Vagina (tissue), 2 donors: ENCODE measurements at regions not wholly inside any gene's neighbourhood (a gene's known extent, or its start where the extent isn't known, plus 50 kb on each side); places are given as distances from the start of the nearest gene placed in this dataset.
"Not testable (repeated sequence)": the region's sequence is repeated elsewhere in the genome, so short reads cannot be mapped to it uniquely, and the experiment has no call there.

Experiments
- DNase-seq, 2 donors: peaks; one replicate each; pipeline ENCODE4 v3.0.0-alpha.2; 2017; ENCODE audit errors: extremely low spot score in 2 of 2
- H3K27ac ChIP-seq: fragments of 200-600 bp; sonication (generic); one replicate; pipeline ENCODE4 v1.5.1; 2019
- H3K27me3 ChIP-seq: fragments of 200-600 bp; sonication (generic); one replicate; pipeline ENCODE4 v1.5.1; 2019
- H3K36me3 ChIP-seq, 2 donors: fragments of 200-600 bp; sonication (generic); one replicate each; pipeline ENCODE4 v1.5.1; 2017 to 2019
- H3K4me1 ChIP-seq: fragments of 200-600 bp; sonication (generic); one replicate; pipeline ENCODE4 v1.5.1; 2019
- H3K4me3 ChIP-seq, 2 donors: fragments of 200-600 bp; sonication (generic); 1 replicate in 1 of 2; 2 replicates in 1 of 2; pipeline ENCODE4 v1.5.1; 2016 to 2019
- H3K9me3 ChIP-seq: fragments of 200-600 bp; sonication (generic); one replicate; pipeline ENCODE4 v1.5.1; 2019
- POLR2A ChIP-seq, 2 donors: fragments of 450-650 bp; IDR thresholded peaks; one replicate each; pipeline ENCODE4 v1.6.1; 2017; ENCODE audit warnings: antibody characterized with exemption in 2 of 2, mild to moderate bottlenecking in 2 of 2, moderate library complexity in 2 of 2
- POLR2AphosphoS5 ChIP-seq, 2 donors: sonication (generic); formaldehyde crosslinking; IDR thresholded peaks; one replicate each; pipeline ENCODE4 v1.9.0; 2017; ENCODE audit warnings: antibody characterized with exemption in 2 of 2, mild to moderate bottlenecking in 2 of 2, low read depth in 1 of 2; ENCODE audit not compliant: insufficient read depth in 1 of 2
- intact Hi-C: fragments of 100-400 bp; cut with DNase I; formaldehyde crosslinking; loops from one replicate; pipeline ENCODE4 v1.15.1; 2023
- TF ChIP-seq, protein P1 (sequence below), 3 experiments: fragments of 450-650 bp in 2 of 3; fragments of 200-600 bp in 1 of 3; sonication (generic) in 1 of 3; IDR thresholded peaks; one replicate each; pipeline ENCODE4 v1.5.1; 2017 to 2019; ENCODE audit warnings: antibody characterized with exemption in 3 of 3, mild to moderate bottlenecking in 2 of 3, moderate library complexity in 2 of 3

DNA sequence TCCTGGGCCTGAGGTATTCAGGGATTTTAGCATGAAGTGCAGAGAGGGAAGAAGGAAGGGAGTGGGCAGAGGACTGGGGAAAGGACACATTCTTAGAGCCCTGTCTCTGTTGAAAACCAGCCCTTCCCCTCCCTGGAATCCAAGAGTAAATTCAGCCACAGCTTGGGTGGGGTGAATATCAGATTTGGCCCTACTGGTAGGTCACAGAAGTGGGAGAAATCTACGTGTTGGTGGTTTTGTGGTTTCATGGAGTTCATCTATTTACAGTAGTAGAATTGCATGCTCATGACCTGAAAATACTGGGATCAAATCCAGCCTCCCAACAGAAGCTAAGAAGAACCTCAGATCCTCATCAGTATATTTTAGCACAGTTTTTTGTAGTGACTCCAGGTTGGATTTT, 404.4 kb downstream of the BMP2 start:
- H3K4me3 ChIP-seq: no peak overlapping the region
- no peaks in the 10 kb centered on the region for H3K9me3 ChIP-seq
- H3K27ac ChIP-seq: no peak overlapping the region
- H3K27me3 ChIP-seq: no peaks in the 10 kb centered on the region
- DNase-seq: no peak
- intact Hi-C loops: no loop called here
- H3K4me1 ChIP-seq: no peaks in the 10 kb centered on the region
- no peaks in the 10 kb centered on the region for H3K36me3 ChIP-seq
- TF ChIP-seq POLR2AphosphoS5 (IDR thresholded peaks at IDR 0.05; ENCODE audit: insufficient read depth in 1 of 2, low read depth in 1 of 2) (no peak), POLR2A (IDR thresholded peaks at IDR 0.05) (no peak)
- TF ChIP-seq, protein P1, sequence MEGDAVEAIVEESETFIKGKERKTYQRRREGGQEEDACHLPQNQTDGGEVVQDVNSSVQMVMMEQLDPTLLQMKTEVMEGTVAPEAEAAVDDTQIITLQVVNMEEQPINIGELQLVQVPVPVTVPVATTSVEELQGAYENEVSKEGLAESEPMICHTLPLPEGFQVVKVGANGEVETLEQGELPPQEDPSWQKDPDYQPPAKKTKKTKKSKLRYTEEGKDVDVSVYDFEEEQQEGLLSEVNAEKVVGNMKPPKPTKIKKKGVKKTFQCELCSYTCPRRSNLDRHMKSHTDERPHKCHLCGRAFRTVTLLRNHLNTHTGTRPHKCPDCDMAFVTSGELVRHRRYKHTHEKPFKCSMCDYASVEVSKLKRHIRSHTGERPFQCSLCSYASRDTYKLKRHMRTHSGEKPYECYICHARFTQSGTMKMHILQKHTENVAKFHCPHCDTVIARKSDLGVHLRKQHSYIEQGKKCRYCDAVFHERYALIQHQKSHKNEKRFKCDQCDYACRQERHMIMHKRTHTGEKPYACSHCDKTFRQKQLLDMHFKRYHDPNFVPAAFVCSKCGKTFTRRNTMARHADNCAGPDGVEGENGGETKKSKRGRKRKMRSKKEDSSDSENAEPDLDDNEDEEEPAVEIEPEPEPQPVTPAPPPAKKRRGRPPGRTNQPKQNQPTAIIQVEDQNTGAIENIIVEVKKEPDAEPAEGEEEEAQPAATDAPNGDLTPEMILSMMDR (IDR thresholded peaks at IDR 0.05): no peak

DNA sequence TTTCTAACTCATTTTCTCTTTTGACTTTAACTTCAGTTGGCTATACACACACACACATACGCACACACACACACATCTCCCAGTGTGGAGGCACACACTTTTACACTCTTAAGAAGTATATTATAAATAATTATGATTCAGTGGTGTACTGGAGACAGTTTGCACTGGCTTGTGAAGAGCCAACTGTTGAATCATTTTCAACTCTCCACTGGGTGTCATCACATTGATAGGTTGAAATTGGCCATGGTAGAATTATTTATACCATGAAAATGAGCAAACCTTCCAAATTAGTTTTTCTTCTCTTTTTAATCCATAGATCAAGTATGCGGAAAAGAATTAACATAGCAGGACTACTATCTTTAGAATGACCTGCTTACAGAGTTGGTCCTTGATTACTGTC, 407.1 kb downstream of the BMP2 start:
- Histone ChIP-seq H3K27ac (no peak overlapping the region), H3K4me3 (no peak overlapping the region), H3K9me3 (no peaks in the 10 kb centered on the region), H3K4me1 (no peaks in the 10 kb centered on the region), H3K36me3 (no peaks in the 10 kb centered on the region), H3K27me3 (no peaks in the 10 kb centered on the region)
- intact Hi-C loops: no loop called here
- no peak for TF ChIP-seq POLR2A (IDR thresholded peaks at IDR 0.05)
- TF ChIP-seq, protein P1 (IDR thresholded peaks at IDR 0.05): no peak
- no peak for TF ChIP-seq POLR2AphosphoS5 (IDR thresholded peaks at IDR 0.05; ENCODE audit: insufficient read depth in 1 of 2, low read depth in 1 of 2)
- DNase-seq: no peak

DNA sequence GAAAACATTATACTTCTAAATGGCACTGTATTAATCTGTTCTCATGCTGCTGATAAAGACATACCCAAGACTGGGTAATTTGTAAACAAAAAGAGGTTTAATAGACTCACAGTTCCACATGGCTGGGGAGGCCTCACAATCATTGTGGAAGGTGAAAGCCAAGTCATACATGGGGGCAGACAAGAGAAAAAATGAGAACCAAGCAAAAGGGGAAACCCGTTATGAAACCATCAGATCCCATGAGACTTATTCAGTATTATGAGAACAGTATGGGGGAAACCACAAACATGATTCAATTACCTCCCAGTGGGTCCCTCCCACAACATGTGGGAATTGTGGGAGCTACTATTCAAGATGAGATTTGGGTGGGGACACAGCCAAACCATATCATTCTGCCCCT, 408.3 kb downstream of the BMP2 start:
- intact Hi-C loops, H3K27ac ChIP-seq, H3K4me1 ChIP-seq, H3K36me3 ChIP-seq, DNase-seq, H3K4me3 ChIP-seq, H3K9me3 ChIP-seq, H3K27me3 ChIP-seq: not testable (repeated sequence)

DNA sequence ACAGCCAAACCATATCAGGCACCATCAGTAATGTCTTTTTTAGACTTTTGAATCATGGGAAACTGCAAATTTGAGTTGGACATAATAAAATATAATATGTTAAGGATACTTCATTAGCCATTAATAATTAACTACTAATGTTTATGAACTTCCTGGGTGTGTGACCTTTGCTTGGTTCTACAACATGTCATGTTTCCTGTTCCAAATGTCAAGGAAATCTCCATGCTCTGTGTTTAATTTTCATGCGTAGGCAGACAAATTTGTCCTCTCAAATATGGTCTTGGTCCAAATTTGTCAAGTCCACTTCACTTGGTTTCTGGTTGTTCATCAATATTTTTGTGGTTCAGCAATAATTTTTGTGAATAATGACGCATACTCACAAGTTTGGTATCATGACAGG, 410.5 kb downstream of the BMP2 start:
- H3K4me1 ChIP-seq: no peaks in the 10 kb centered on the region
- H3K9me3 ChIP-seq: no peaks in the 10 kb centered on the region
- H3K4me3 ChIP-seq: no peak overlapping the region
- H3K36me3 ChIP-seq: no peaks in the 10 kb centered on the region
- H3K27me3 ChIP-seq: no peaks in the 10 kb centered on the region
- TF ChIP-seq POLR2A (IDR thresholded peaks at IDR 0.05) (no peak), POLR2AphosphoS5 (IDR thresholded peaks at IDR 0.05; ENCODE audit: insufficient read depth in 1 of 2, low read depth in 1 of 2) (no peak)
- TF ChIP-seq, protein P1 (IDR thresholded peaks at IDR 0.05): no peak
- intact Hi-C loops: no loop called here
- H3K27ac ChIP-seq: no peak overlapping the region
- no peak for DNase-seq

DNA sequence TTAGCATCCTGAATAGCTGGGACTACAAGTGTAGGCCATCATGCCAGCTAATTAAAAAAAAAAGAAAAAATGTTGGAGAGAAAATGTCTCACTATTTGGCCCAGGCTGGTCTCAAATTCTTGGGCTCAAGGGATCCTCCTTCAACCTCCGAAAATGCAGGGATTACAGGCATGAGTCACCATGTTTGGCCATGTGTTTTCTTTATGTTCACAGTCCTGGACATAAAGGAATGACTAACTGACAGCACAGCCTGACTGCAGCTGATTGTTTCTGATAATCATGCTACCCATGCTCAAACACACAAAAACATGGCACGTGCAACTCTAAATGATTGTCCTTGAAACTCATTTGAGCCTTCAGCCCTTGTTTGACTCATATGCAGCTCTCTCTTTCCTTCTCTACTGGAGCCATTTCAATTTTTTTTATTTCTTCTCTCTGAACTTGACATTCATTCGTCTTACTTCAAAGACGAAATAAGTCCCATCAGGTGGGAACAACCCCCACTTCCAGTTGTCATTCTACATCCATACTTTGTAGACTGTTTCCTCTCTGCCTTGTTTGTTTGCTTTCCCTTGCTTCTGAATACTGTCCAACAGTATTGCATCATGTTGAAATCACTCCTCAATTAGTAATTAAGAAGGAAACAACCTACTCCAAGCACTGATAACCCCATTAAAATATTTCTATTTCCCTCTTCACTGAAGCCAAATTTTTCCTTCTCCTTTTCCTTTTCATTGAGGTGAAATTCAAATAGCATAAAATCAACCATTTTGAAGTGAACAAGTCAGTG, 413.0 kb downstream of the BMP2 start:
- Histone ChIP-seq H3K36me3 (no peaks in the 10 kb centered on the region), H3K27ac (no peak overlapping the region), H3K4me1 (no peaks in the 10 kb centered on the region), H3K4me3 (no peak overlapping the region), H3K27me3 (no peaks in the 10 kb centered on the region), H3K9me3 (no peaks in the 10 kb centered on the region)
- TF ChIP-seq, protein P1 (IDR thresholded peaks at IDR 0.05): no peak
- TF ChIP-seq POLR2A (IDR thresholded peaks at IDR 0.05) (no peak), POLR2AphosphoS5 (IDR thresholded peaks at IDR 0.05; ENCODE audit: insufficient read depth in 1 of 2, low read depth in 1 of 2) (no peak)
- DNase-seq: no peak
- intact Hi-C loops: no loop called here
